GM18502 (cell line): ENCODE measurements at regions not wholly inside any gene's neighbourhood (a gene's known extent, or its start where the extent isn't known, plus 50 kb on each side); places are given as distances from the start of the nearest gene placed in this dataset.

Experiments used
- ATAC-seq: cut with Tn5 transposase; IDR thresholded peaks from one replicate; pipeline ENCODE4 v1.9.1; 2021; ENCODE audit warnings: mild to moderate bottlenecking; ENCODE audit not compliant: unreplicated experiment, poor library complexity

GRCh38 chr7:18081617-18082016, 54.0 kb upstream of the PRPS1L1 start:
- ATAC-seq, result no peak

- ATAC-seq, result no peak
These were observed 54.5 kb upstream of the PRPS1L1 start for GRCh38 chr7:18082169-18082568.

DNA sequence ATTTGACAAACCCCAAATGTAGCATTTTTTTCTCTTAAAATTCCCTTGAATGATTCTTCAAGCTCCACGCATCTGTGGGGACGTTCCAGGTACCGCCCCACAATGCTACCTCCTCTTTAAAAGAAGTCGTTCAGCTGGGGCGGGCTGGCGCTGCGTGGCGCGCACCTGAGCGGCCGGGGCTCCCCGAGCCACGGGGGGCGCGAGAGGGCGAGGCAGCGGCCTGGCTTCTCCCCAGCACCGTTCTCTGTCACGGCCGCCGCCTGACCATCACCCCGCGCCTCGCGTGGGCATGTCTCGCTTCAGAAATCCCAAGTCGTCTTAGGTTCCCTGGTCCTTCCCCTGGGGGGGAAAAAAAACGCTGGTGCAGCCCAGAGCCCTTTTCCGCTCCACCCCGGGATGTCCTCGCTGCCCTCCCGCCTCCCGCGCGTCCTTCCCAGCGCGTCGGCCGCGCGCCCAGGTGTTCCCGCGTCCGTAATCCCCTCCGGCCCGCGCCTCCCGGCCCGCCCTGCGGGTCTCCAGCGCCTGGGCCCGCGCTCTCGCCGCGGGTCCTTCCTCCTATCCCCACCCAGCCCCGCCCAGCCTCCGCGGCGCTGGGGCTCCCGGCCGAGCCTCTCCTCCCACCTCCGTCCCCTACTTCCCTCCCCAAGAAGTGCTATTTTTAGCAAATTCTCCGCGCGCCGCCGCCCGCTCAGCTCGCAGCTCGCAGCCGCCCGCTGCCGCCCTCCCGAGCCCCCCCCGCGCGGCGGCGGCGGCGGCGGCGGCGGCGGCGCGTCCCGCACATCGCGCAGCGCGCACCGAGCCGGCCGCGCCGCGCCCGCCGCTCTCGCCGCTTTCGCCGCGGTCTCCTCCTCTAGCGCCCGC, 58.7 kb upstream of the PRPS1L1 start:
- ATAC-seq, result no peak

- ATAC-seq, result no peak
These were observed 59.5 kb upstream of the PRPS1L1 start for GRCh38 chr7:18087026-18087686.

GRCh38 chr7:18087687-18088078, 60.0 kb upstream of the PRPS1L1 start:
- no peak for ATAC-seq

- ATAC-seq, result no peak
These were observed 68.4 kb upstream of the PRPS1L1 start for GRCh38 chr7:18096087-18096486.

GRCh38 chr7:18102576-18102975, 74.9 kb upstream of the PRPS1L1 start:
- ATAC-seq, result no peak

DNA sequence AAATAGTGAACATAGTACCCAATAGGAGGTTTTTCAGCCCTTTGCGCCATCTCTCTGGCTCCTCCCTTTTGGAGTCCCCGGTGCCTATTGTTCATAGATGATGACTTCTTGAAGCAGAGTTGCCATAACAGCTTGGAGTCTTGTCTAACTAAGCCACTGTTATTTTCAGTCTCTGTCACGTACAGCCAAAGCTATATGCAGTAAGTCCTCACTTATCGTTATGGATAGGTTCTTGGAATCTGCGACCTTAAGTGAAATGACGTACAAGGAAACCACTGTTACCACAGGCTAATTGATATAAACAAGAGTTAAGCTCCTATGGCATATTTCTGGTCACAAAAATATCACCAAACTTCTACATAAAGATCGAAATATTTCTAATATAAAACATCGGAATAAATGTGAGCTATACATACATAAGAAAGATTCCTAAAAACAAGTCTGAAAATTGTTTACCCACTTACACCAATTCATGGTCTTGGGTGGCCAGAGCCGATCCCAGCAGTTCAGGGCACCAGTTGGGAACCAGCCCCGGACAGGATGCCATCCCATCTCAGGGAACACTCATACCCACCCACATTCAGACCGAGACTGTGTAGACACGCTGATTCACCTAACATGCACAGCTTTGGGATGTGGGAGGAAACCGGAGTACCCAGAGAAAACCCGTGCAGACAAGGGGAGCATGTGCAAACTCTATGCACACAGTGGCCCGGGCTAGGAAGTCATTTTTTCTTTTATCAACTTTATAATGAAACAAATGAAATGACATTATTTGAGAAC, 76.0 kb upstream of the PRPS1L1 start:
- ATAC-seq, result no peak

DNA sequence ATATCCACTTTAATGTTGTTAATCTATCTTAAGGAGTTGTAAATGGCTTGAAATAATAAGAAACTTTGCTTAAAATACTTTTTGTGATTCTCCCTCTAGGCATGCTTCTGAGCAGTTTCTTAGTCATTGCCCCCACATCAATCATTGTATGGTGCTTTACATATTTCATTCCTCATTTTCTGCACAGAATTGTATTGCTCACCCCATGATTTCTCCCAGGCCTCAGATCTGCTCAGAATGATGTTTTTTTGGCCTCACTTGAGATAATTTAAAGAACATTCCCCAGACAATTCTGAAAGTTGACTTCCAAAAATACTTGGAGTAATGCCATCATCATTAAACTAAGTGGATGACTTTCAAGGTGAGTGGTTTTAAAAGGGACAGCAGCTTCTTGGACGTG, 82.1 kb upstream of the PRPS1L1 start:
- ATAC-seq, result no peak

- no peak for ATAC-seq
These were observed 89.0 kb upstream of the PRPS1L1 start for GRCh38 chr7:18116661-18117060.

DNA sequence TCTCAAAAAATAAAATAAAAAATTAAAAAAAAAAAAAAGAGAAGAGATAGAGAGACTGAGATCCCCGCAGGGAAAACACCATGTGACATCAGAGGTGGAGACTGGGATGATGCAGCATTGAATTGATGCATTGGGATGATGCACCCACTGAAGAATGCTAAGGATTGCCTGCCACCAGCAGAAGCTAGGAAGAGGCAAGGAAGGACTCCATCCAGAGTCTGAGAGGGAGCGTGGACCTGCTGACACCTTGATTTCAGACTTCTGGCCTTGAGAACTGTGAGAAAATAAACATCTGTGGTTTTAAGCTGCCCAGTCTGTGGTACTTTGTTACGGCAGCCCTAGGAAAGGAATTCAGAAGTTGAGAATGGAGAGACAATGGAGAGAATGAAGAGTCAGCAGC, 89.8 kb upstream of the PRPS1L1 start:
- ATAC-seq, result no peak

DNA sequence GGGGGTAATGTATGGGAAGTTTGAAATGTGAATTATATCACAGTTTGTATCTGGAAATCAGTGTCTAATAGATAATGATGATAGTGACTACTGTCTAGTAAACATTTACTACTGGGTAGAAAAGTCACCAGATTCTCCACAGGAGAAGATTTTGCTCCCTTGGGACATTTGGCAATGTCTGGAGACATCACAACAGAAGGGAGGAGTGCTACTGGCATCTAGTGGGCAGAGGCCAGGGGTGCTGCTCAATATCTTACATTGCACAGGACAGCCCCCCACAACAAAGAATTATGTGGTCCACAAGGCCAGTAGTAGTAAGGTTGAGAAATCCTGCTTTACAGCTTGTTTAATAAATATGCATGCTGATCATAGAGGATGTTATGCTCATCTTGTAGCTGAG, 92.3 kb upstream of the PRPS1L1 start:
- no peak for ATAC-seq

DNA sequence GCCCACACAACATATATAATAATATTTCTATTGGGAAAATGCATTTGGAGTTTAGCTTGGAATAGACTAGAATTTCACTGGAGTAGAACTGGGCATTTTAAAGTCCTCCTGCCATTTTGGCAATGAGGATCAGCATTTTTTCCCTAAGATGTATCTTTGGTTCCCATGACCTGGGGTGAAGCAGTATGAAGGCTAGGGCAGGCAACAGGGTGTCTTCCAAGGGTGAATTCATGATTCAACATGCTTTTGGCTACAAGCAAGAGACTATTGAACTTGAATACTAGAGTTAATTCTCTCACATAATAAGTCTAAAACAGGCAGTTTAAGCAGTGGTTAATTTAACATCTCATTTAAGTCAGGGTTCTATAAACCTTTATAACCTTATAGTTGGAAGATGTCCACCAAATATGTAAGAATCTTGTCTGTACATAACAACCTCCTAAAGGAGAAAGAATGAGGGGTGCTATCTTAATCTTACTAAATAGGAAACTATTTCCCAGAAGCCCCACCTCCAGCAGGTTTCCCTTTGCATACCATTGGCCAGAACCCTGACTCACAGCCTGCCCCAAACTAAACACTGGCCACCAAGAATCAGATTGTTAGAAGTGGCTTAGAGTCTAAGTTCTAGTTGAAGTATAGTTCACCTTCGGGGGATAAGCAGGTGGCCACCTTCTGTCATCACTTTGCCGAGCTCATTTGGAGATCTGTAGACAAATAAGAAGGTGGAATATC, 96.0 kb upstream of the PRPS1L1 start:
- no peak for ATAC-seq

DNA sequence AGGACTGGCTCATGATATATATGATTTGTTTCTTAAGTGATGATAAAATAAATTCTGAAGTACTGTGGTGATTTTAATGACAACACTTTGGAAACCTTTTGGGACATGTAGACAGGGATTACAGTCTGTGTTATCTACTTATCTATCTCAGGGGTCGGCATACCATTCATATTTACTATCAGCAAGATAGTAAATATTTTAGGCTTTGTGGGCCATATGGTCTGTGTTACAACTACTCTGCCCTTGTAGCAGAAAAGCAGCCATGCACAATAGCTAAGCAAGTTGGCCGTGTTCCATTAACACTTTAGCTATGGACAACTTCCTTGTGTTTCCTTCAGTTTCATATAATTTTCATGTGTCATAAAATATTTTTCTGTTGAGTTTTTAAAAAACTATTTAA, 97.8 kb upstream of the PRPS1L1 start:
- no peak for ATAC-seq

DNA sequence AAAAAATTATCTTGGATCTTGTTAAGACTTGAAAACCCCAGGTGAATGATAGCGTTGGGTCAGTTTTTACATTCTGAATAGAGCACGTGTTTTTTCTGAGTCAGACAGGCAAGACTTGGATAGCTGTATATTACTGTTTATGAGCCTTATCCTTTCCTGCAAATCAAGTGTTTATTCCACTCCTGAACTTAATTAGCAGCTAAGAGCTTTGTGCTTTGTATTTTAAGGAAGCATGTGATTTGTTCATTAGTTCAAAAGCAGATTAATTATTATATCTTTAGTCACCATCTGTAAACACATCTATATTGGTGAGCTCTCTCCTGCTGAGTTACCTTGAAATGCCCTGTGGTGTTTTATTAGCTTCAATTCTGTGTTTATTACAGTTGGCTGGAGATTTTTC, 98.6 kb upstream of the PRPS1L1 start:
- no peak for ATAC-seq

- ATAC-seq, result no peak
These were observed 101.2 kb upstream of the PRPS1L1 start for GRCh38 chr7:18128846-18129245.

GRCh38 chr7:18132811-18133210, 105.2 kb upstream of the PRPS1L1 start:
- ATAC-seq, result no peak

- ATAC-seq, result no peak
These were observed 106.3 kb upstream of the PRPS1L1 start for GRCh38 chr7:18133921-18134320.

- no peak for ATAC-seq
These were observed 113.3 kb upstream of the PRPS1L1 start for GRCh38 chr7:18140943-18141342.

- ATAC-seq, result no peak
These were observed 116.5 kb upstream of the PRPS1L1 start for GRCh38 chr7:18144166-18144565.
